Left ventricle myocardium inferior (tissue), 1 donor: ENCODE measurements at regions not wholly inside any gene's neighbourhood (a gene's known extent, or its start where the extent isn't known, plus 50 kb on each side); places are given as distances from the start of the nearest gene placed in this dataset.

Experiments
- DNase-seq: peaks from one replicate; pipeline ENCODE4 v3.0.0-alpha.2; 2020
- H3K27ac ChIP-seq: fragments of 200-600 bp; replicated peaks from 2 replicates; pipeline ENCODE4 v1.8.0; 2021
- H3K27me3 ChIP-seq: fragments of 200-600 bp; 2 replicates; pipeline ENCODE4 v1.8.0; 2021; ENCODE audit warnings: low read depth
- H3K36me3 ChIP-seq: fragments of 200-600 bp; 2 replicates; pipeline ENCODE4 v1.8.0; 2021
- H3K4me1 ChIP-seq: fragments of 200-600 bp; 2 replicates; pipeline ENCODE4 v1.8.0; 2021
- H3K4me3 ChIP-seq: fragments of 200-600 bp; 2 replicates; pipeline ENCODE4 v1.8.0; 2021; ENCODE audit warnings: mild to moderate bottlenecking, moderate library complexity
- H3K9me3 ChIP-seq: fragments of 200-600 bp; replicated peaks from 2 replicates; pipeline ENCODE4 v1.8.0; 2021
- CTCF ChIP-seq: fragments of 200-600 bp; IDR thresholded peaks from 2 replicates; pipeline ENCODE4 v1.8.0; 2021; ENCODE audit warnings: antibody characterized with exemption, mild to moderate bottlenecking, borderline replicate concordance
- intact Hi-C: fragments of 100-400 bp; cut with micrococcal nuclease; formaldehyde crosslinking; loops from one replicate; pipeline ENCODE4 v1.11.0; 2022
- donor health status: DM: no; HTN: yes; CAD: no; lungs with severe emphysema.

GRCh38 chr18:27595113-27595838 is 410.2 kb upstream of the CHST9 start:
- no peaks in the 10 kb centered on the region for H3K27me3 ChIP-seq
- no peak for TF ChIP-seq CTCF
- no peak overlapping the region for H3K27ac ChIP-seq
- no peaks in the 10 kb centered on the region for H3K36me3 ChIP-seq
- intact Hi-C loops: loop anchor here (5.0 kb wide), 1 partner anchor 228 kb away; no protein-coding TSS in a partner anchor
- peaks cover 5% of the 10 kb centered on the region for H3K4me1 ChIP-seq
- no peaks in the 10 kb centered on the region for H3K9me3 ChIP-seq
- no peak for DNase-seq
- H3K4me3 ChIP-seq: no peak overlapping the region

- H3K36me3 ChIP-seq: no peaks in the 10 kb centered on the region
- no peaks in the 10 kb centered on the region for H3K27me3 ChIP-seq
- H3K27ac ChIP-seq: no peak overlapping the region
- no peak overlapping the region for H3K4me3 ChIP-seq
- H3K9me3 ChIP-seq: peaks cover 25% of the 10 kb centered on the region
- H3K4me1 ChIP-seq: no peaks in the 10 kb centered on the region
- DNase-seq: no peak
- intact Hi-C loops: no loop called here
- TF ChIP-seq CTCF: no peak
These were observed 400.6 kb upstream of the CHST9 start for GRCh38 chr18:27585602-27586173.

GRCh38 chr18:27583466-27583865 is 398.4 kb upstream of the CHST9 start:
- no peak for TF ChIP-seq CTCF
- no peaks in the 10 kb centered on the region for H3K27me3 ChIP-seq
- no peaks in the 10 kb centered on the region for H3K36me3 ChIP-seq
- no peak for DNase-seq
- H3K27ac ChIP-seq: no peak overlapping the region
- H3K4me3 ChIP-seq: no peak overlapping the region
- H3K9me3 ChIP-seq: peaks cover 25% of the 10 kb centered on the region
- intact Hi-C loops: no loop called here
- H3K4me1 ChIP-seq: no peaks in the 10 kb centered on the region

GRCh38 chr18:27582760-27583412 is 397.8 kb upstream of the CHST9 start:
- no peak for DNase-seq
- Histone ChIP-seq H3K36me3 (no peaks in the 10 kb centered on the region), H3K4me3 (no peak overlapping the region), H3K9me3 (peaks cover 25% of the 10 kb centered on the region), H3K4me1 (no peaks in the 10 kb centered on the region), H3K27ac (no peak overlapping the region), H3K27me3 (no peaks in the 10 kb centered on the region)
- intact Hi-C loops: no loop called here
- TF ChIP-seq CTCF: no peak

- H3K4me1 ChIP-seq: no peaks in the 10 kb centered on the region
- H3K27me3 ChIP-seq: no peaks in the 10 kb centered on the region
- peaks cover 25% of the 10 kb centered on the region for H3K9me3 ChIP-seq
- intact Hi-C loops: no loop called here
- no peak overlapping the region for H3K27ac ChIP-seq
- TF ChIP-seq CTCF: no peak
- no peaks in the 10 kb centered on the region for H3K36me3 ChIP-seq
- DNase-seq: no peak
- H3K4me3 ChIP-seq: no peak overlapping the region
These were observed 396.3 kb upstream of the CHST9 start for GRCh38 chr18:27581296-27581904.
